HFFc6 (cell line): ENCODE measurements at regions not wholly inside any gene's neighbourhood (a gene's known extent, or its start where the extent isn't known, plus 50 kb on each side); places are given as distances from the start of the nearest gene placed in this dataset.

Experiments
- DNase-seq: peaks from one replicate; pipeline ENCODE4 v3.0.0-alpha.2; 2018
- H3K27ac Mint-ChIP-seq: 2 replicates; pipeline ENCODE4 v1.8.0; 2020; ENCODE audit warnings: mild to moderate bottlenecking, mixed read lengths
- H3K27me3 Mint-ChIP-seq: 2 replicates; pipeline ENCODE4 v1.8.0; 2021; ENCODE audit warnings: mild to moderate bottlenecking, moderate library complexity, mixed read lengths; ENCODE audit not compliant: insufficient read depth
- H3K36me3 Mint-ChIP-seq: 2 replicates; pipeline ENCODE4 v1.8.0; 2021; ENCODE audit warnings: low read depth, mixed read lengths
- H3K4me1 Mint-ChIP-seq: 2 replicates; pipeline ENCODE4 v1.8.0; 2020; ENCODE audit warnings: low read depth, mixed read lengths
- H3K4me3 Mint-ChIP-seq: 2 replicates; pipeline ENCODE4 v1.8.0; 2020; ENCODE audit warnings: mild to moderate bottlenecking, moderate library complexity, mixed read lengths
- H3K9me3 Mint-ChIP-seq: 2 replicates; pipeline ENCODE4 v1.8.0; 2020; ENCODE audit warnings: mild to moderate bottlenecking, mixed read lengths
- TF ChIP-seq, protein P1 (sequence below): fragments of 200-600 bp; sonication (generic); IDR thresholded peaks from 2 replicates; pipeline ENCODE4 v1.5.0; 2021; ENCODE audit warnings: antibody characterized with exemption, mild to moderate bottlenecking

DNA sequence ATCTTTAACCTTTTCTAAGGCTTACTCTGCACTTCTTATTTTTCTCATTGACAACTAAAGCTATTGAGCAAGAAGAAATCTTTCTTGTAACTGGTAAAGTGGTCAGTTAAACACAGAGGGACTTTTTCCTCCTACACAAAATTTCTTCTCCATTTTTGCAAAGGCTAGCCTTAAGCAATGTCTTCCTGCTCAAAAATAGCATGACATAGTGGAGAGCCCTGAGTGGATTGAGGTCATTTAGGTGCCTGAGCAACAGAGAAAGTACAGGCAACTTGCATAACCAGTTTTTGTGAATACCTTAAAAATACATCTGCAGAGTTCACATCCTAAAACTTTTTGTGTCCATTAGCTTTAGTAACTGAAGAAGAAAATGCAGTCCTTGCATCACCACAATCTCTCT, 144.7 kb upstream of the TTC14 start:
- DNase-seq: no peak
- TF ChIP-seq, protein P1, sequence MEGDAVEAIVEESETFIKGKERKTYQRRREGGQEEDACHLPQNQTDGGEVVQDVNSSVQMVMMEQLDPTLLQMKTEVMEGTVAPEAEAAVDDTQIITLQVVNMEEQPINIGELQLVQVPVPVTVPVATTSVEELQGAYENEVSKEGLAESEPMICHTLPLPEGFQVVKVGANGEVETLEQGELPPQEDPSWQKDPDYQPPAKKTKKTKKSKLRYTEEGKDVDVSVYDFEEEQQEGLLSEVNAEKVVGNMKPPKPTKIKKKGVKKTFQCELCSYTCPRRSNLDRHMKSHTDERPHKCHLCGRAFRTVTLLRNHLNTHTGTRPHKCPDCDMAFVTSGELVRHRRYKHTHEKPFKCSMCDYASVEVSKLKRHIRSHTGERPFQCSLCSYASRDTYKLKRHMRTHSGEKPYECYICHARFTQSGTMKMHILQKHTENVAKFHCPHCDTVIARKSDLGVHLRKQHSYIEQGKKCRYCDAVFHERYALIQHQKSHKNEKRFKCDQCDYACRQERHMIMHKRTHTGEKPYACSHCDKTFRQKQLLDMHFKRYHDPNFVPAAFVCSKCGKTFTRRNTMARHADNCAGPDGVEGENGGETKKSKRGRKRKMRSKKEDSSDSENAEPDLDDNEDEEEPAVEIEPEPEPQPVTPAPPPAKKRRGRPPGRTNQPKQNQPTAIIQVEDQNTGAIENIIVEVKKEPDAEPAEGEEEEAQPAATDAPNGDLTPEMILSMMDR: no peak
- Mint-ChIP-seq H3K4me3 (no peak overlapping the region), H3K27ac (no peak overlapping the region), H3K4me1 (no peaks in the 10 kb centered on the region), H3K9me3 (no peaks in the 10 kb centered on the region), H3K27me3 (no peaks in the 10 kb centered on the region), H3K36me3 (no peaks in the 10 kb centered on the region)

DNA sequence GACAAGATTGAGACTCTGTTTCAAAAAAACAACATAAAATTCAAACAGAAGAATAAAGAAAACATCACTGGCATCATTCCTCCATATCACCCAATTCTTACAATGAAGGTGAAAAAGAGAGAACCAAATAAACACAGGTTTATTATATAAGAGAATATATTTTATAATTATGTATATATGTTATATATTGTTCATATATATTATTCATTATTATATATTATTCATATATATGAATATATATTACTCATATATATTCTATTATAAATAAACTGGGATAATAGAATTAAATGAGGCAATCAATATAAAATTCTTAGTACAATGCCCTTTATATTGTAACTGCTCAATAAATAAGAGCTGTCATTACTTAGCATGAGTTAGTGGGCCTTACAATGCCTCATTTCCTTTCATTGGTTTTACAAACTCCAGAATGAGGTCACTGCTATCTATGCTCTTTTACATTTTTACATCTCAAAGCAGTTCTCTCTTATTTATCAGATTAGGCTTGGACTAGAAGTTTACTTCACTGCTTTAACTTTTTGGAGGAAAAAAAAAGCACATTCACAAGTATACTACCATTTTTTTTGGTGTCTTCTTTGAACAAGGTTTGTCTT, 135.5 kb upstream of the TTC14 start:
- Mint-ChIP-seq H3K9me3 (peaks cover 5% of the 10 kb centered on the region), H3K36me3 (no peaks in the 10 kb centered on the region; the same call in 1 of the 2 replicates), H3K27ac (0 out of 2 replicates have a peak overlapping the region, but pooled peaks have one; percentile 3), H3K27me3 (no peaks in the 10 kb centered on the region), H3K4me1 (peaks cover 28% of the 10 kb centered on the region), H3K4me3 (no peak overlapping the region)
- DNase-seq: no peak
- TF ChIP-seq, protein P1: no peak

DNA sequence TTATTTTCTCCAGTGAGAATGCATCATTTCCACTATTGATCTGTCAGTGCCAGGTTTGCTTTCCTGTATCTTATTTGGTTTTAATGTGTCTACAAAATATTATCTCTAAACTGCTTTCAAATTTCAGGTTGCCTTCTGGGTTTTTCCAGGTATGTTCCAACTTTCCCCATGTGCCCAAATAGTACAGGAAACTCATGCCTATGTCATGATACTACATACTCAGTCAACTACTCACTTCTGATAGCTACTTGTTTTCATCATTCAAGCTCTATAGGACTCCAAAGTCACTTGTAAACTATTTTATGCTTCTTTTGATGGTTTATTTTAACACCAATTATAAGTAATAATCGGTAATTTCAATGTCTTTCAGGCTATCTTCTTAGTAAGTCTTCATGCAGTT, 134.8 kb upstream of the TTC14 start:
- Mint-ChIP-seq H3K27me3 (no peaks in the 10 kb centered on the region), H3K4me3 (no peak overlapping the region), H3K27ac (0 out of 2 replicates have a peak overlapping the region, but pooled peaks have one; percentile 3), H3K36me3 (no peaks in the 10 kb centered on the region; the same call in 1 of the 2 replicates), H3K4me1 (peaks cover 28% of the 10 kb centered on the region), H3K9me3 (peaks cover 5% of the 10 kb centered on the region)
- TF ChIP-seq, protein P1: no peak
- DNase-seq: no peak

DNA sequence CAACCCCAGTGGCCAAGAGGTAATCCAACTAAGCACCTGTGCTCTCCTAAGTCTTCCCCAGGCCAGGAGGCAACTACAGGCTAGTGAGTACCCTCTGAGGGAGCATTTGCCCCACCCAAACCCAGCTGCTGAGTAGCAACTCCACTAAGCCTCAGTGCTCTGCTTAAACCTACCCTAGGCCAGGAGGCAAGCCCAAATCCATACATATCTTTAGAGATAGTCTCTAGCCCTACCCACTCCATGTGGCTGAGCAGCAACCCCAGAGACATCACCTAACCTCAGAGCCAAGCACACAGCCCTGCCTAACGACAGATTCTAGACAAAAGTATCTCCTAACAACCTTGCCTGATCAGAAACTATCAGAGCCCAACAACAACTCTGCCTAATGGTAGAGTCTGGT, 132.8 kb upstream of the TTC14 start:
- Mint-ChIP-seq H3K36me3 (no peaks in the 10 kb centered on the region; the same call in 1 of the 2 replicates), H3K9me3 (no peaks in the 10 kb centered on the region; the same call in 1 of the 2 replicates), H3K4me1 (peaks cover 28% of the 10 kb centered on the region), H3K27me3 (no peaks in the 10 kb centered on the region), H3K27ac (no peak overlapping the region), H3K4me3 (no peak overlapping the region)
- DNase-seq: no peak
- TF ChIP-seq, protein P1: no peak

DNA sequence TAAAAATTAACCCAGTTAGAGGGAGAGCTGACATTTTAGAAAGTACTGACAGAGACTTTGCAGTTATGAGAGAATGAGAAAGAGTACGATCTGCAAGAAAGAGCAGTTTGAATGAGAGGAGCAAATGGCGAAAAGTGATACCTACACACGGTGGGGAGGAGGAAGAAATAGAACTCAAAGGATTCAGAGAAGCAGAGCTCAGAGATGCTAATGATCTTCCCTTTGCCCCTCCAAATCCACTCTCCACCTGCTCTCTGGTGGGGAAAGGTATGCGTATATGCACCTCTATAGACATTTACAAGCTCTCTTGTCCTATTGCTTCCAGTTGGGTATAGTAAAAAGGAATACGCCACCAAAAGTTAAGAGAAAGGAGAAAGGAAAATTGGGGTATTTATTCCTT, 123.3 kb upstream of the TTC14 start:
- Mint-ChIP-seq H3K27ac (no peak overlapping the region), H3K4me1 (peaks cover 13% of the 10 kb centered on the region), H3K27me3 (no peaks in the 10 kb centered on the region), H3K9me3 (no peaks in the 10 kb centered on the region), H3K4me3 (no peak overlapping the region), H3K36me3 (no peaks in the 10 kb centered on the region)
- TF ChIP-seq, protein P1: no peak
- DNase-seq: no peak
